HG03469 (cell line): ENCODE measurements at regions not wholly inside any gene's neighbourhood (a gene's known extent, or its start where the extent isn't known, plus 50 kb on each side); places are given as distances from the start of the nearest gene placed in this dataset.

ENCODE experiments used
- ATAC-seq: cut with Tn5 transposase; IDR thresholded peaks from one replicate; pipeline ENCODE4 v1.9.1; 2021; ENCODE audit warnings: mild to moderate bottlenecking, moderate library complexity, moderate number of reproducible peaks; ENCODE audit not compliant: unreplicated experiment

GRCh38 chr3:150220799-150221198, 187.3 kb upstream of the TSC22D2 start:
- ATAC-seq: no peak

DNA sequence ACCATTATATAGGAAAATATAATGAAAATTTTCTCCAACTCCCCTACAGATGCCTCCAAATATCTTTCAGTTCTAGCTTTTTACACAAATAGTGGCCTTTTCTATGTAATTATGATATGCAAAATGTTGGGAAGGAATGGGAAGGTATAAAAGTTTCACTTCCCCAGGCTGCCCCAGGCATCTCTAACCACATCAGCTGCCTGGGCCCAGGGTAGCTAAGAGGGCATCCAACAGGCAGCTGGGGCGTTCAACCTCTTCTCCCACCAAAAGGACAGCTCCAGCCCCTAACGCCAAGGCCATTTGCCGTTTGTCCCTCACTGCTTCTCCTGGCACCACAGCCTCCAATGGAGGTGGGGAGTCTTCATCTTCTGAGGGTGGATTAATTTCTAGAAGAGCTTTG, 188.1 kb upstream of the TSC22D2 start:
- no peak for ATAC-seq

- ATAC-seq: no peak
Measured at GRCh38 chr3:150218841-150219240, 189.3 kb upstream of the TSC22D2 start.

- no peak for ATAC-seq
Measured at GRCh38 chr3:150218236-150218635, 189.9 kb upstream of the TSC22D2 start.

GRCh38 chr3:150217691-150218090, 190.4 kb upstream of the TSC22D2 start:
- no peak for ATAC-seq

DNA sequence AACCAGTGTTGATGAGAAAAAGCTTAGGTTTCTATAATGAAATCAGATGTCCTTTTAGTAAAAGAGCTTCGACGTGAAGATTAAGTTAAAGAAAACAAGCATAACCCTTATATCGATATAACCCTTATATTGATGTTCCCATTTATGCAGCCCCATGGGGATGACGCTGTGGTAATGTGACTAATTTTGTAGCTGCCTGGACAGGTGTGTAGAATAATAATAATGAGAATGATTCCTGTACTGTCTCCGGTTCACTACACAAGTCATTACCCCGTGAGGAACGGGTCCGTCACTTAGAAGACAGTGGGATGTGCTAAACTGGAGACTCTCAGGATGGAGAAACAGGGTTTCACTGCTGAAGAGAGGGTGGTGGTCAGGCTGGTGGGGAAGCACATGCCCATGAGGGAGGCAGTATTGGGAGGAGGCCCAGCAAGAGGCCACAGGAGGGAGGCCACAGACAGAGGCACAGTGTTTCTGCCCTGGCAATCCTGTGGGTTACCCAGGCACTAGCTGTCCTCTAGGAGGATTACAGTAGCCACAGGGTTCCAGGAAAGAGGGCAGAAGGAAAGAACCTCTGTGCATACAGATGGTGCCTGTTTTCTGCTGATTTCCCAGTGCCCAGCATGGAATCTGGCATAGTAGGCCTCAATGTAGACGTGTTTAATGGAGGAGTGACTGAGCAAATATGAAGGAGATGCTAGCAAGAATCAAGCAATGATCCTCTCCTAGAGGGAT, 191.1 kb upstream of the TSC22D2 start:
- no peak for ATAC-seq

DNA sequence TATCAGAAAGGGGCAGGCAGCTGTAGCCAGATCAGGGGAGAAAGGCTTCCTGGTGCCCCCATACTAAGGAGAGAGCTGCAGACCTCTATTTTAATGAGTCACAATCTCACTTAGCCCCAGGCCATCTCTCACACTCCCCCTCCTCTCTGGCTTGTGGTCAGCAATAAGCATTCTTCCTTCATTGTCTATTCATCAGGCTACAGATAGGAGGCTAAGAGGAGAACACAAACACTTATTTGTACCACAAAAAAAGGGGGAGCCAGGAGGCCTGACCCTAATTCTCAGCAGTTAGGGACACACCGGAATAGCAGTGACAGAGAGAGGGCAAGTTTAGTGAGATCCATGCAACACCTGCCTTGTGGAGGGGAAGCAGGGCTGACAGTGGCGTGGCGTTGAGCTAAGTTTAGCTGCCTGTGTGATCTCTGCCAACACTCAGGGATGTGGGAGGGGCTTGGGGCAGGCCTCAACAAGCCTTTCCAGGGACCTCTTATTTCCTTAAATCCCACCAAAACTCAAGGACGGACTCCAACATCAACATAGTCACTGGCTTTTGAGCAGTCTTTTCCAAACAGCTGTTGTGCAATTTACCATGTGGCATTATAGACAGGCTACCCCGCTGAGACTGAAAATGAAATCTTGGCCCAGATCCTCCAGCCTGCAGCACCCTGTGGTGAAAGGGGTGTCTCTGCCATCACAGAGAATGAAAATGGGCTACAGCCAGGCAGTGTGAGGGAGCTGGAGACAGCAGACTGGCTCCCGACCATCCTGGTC, 191.9 kb upstream of the TSC22D2 start:
- no peak for ATAC-seq

DNA sequence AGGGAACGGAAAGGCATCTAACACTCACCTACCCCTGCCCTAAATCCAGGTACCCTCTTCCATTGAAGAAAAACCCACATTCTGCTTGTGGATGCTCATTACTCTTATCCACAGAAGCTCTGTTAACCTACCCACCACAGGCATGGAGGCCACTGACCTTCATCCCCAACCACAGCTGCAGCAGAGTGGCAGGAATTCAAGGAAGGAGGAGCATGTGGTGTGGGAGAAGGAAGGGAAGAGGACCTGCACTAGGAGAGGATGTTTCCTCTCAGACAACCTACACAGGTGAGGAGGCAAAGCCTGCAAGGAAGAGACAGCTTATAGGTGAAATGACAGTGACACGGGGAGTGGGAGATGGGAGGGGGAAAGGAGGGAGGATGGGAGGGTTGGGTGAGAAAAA, 192.5 kb upstream of the TSC22D2 start:
- no peak for ATAC-seq

DNA sequence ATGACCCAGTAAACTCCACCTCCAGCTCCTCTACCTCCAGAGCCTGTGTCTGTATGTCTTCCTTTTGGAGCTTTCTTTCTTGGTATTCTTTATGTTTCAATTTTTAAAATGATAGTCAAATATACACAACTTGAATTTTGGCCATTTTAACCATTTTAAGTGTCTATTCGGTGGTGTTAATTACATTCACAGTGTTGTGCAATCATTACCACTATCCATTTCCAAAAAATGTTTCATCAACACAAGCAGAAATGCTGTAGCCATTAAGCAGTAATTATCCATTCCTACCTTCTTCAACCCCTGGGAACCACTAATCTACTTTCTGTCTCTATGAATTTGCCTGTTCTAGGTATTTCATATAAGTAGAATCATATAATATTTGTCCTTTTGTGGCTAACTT, 194.5 kb upstream of the TSC22D2 start:
- ATAC-seq: no peak

- no peak for ATAC-seq
Measured at GRCh38 chr3:150210461-150211110, 197.5 kb upstream of the TSC22D2 start.

GRCh38 chr3:150203273-150203672, 204.8 kb upstream of the TSC22D2 start:
- ATAC-seq: no peak

- no peak for ATAC-seq
Measured at GRCh38 chr3:150202711-150203110, 205.4 kb upstream of the TSC22D2 start.

DNA sequence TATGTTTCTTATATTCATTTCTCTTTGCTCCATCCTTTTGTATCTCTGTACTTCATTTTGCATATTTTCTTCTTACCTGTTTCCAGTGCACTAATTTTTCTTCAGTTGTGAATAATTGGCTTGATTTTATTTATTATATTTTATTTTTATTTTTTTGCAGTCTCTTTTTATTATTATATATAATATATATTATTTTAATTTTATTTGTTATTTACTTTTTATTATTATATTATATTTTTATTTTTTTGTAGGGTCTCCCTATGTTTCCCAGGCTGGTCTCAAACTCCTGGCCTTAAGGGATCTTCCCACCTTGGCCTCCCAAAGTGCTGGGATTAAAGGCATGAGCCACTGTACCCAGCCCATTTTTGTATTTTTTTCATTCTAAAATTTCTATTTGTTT, 213.1 kb upstream of the TSC22D2 start:
- ATAC-seq: no peak

DNA sequence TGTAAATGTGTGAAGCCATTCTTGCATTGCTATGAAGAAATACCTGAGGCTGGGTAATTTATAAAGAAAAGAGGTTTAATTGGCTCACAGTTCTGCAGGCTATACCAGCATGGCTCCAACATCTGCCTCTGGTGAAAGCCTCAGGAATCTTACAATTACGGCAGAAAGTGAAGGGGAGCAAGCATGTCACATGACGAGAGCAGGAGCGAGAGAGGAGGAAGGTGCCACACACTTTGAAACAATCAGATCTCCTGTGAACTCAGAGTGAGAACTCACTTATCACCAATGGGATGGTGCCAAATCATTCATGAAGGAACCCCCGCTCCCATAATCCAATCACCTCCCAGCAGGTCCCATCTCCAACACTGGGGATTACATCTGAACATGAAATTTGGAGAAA, 213.6 kb upstream of the TSC22D2 start:
- ATAC-seq: no peak

GRCh38 chr3:150184426-150185071, 213.9 kb upstream of the PFN2 start:
- no peak for ATAC-seq

GRCh38 chr3:150183678-150184425, 213.2 kb upstream of the PFN2 start:
- no peak for ATAC-seq

- ATAC-seq: no peak
Measured at GRCh38 chr3:150180334-150180733, 209.6 kb upstream of the PFN2 start.

DNA sequence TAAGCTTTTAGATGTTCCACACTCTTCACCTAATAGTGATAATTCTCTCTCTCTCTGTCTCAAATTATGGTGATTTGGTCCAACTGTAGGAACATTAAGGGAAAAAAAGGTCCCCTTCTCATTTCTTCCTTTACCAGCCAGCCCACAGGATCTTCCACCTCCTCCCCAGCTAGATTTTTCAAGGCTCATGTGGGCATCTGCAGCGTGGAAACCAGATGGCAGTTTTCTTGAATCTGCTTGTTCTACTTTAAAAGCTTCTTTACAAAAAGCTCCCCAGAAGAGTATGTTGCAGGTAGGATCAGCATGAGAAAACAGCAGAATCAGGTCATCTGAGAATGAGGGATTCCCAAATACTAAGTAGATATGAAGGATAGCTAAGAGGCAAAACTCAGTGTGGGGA, 208.6 kb upstream of the PFN2 start:
- ATAC-seq: no peak

GRCh38 chr3:150177673-150178381, 207.1 kb upstream of the PFN2 start:
- ATAC-seq: no peak

GRCh38 chr3:150174179-150174578, 203.5 kb upstream of the PFN2 start:
- ATAC-seq: no peak
